ENCODE measurements at regions not wholly inside any gene's neighbourhood (a gene's known extent, or its start where the extent isn't known, plus 50 kb on each side); places are given as distances from the start of the nearest gene placed in this dataset.
"Not testable (repeated sequence)": the region's sequence is repeated elsewhere in the genome, so short reads cannot be mapped to it uniquely, and the experiment has no call there.

DNA sequence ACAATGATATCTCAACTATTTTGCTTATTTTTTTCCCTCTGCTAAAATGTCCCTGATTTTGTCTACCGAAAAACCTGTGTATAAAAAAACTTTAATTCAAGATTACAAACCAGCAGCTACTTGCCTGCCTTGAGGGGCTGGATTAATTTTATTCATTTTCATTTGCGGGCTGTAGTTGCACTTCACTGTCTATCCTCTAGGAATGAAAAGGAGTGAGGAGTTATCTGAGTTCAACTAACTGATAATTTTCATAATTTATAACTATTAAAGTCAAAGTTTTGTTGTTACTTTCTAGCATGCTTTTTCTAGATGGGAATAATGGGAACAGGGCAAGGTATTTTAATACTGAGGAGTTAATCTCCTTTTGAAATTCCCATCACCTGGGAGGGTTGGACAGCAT lies 50.3 kb upstream of the AGTPBP1 start:
- not testable (repeated sequence) for DNase-seq (ENCODE audit: low spot score)

DNA sequence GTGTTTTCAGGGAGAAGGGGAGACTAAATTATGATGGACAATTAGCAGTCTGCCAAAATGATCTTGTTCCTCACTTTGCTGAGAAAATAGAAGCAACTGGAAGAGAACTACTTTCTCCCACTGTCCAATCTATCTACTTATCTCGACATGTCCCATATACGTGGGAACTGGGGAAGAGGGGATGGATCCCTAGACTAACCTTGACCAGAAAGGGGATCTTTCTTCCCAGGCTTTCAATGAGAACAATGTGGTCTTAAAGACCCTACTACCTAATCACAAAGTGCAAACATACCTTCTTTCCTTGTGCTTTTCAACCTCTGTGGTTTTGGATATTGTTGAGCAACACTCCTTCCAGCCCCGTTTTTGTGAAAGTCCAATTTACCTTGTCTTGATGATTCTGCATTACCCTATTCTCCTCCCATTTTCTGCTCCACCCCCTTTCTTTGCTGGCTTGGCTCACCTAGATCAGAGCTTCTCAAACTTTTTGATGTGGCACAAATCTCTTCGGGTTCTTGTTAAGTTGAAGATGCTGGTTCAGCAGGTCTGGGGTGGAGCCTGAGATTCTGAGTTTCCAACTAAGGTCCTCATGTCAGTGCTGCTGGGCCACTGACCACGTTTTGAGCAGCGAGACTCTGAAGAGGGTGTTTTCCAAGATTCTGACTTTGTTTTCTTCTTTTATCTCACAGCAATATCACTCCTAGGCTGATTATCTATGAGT lies 61.4 kb upstream of the AGTPBP1 start:
- not testable (repeated sequence) for DNase-seq (ENCODE audit: low spot score)

DNA sequence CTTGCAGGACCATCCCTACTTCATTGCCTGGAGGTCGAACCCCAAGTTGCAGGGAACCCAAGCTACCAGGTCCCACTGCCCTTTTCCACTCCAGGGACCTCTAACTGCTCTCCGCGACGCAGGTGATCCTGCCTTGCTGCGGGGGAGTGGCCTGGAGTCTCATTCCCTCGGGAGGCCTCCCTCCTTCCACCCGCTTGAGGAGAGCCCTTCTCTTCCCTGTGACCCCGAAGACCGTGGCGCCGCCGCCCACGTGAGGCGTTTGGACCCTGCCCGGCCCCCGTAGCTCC lies 63.0 kb upstream of the AGTPBP1 start:
- not testable (repeated sequence) for DNase-seq (ENCODE audit: low spot score)

DNA sequence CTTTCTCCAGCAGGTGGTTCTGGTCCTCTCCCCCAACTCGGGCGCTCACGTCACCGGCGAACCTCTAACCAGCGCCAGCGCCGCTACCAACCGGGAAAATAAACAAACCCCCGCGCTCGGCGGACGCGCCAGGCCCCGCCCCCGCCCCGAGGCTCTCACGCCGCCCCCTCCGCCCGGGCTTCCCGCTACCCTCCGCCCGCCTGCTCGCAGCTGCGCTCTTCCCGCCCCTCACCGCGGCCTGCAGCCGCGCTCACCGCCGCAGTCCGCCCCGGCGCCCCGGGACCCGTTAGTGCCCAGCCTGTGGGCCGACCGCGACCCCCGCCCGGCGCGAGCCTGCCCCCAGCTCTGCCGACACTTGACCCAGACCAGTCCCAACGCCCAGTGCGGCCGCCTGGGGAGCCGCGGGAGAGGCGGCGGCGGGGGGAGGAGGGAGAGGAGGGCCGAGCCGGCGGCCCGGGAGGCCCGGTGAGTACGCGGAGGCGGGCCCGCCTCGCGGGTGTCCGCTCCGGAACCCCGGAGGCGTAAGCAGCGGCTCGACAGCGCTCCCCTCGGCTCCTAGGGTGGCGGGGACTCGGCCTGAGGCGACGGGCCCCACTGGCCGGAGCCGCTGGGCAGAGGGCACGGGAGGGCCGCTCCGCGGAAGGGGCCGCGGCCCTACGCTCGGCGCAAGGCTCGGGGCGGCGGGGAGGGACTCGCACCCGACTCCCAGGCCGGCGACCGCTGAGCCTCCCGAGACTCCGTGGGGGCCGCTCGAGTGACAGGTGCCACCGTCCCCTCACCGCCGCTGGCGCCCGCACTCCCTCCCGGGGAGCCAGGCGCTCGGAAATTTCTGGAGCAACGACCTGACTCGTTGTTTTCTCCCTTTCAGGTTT lies 63.6 kb upstream of the AGTPBP1 start:
- DNase-seq (ENCODE audit: low spot score) = peak; percentile 71

DNA sequence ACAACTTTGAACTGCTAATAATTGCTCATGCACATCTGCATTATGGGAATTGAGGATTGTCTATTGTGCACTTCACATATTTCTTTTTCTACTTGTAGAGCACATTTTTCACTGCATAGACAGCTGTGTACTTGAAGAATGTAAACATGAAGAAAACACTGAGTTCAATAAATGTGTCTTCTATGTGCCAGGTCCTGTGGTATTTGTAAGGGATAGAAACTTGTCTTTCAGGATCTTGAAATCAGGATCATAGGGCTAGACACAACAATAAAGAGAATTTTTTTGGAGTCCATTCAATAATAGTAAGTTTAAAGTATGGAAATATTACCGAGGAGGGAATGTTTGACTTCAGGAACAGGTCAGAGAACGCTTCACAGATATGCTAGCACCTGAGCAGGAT lies 66.6 kb upstream of the AGTPBP1 start:
- not testable (repeated sequence) for DNase-seq (ENCODE audit: low spot score)

DNA sequence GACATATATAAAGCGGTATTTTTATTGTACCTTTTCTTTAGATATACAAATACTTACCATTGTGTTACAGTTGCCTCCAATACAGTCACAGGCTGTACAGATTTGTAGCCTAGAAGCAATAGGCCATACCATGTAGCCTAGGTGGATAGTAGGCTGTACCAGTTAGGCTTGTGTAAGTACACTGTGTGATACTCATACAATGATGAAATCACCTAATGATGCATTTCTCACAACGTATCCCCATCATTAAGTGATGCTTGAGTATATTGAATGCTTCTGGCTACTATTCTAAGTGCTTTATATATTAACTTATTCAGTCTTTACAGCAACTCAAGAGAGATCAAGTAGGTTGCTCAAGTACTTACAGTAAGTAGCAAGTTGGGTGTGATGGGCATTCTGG lies 71.6 kb upstream of the AGTPBP1 start:
- not testable (repeated sequence) for DNase-seq (ENCODE audit: low spot score)

DNA sequence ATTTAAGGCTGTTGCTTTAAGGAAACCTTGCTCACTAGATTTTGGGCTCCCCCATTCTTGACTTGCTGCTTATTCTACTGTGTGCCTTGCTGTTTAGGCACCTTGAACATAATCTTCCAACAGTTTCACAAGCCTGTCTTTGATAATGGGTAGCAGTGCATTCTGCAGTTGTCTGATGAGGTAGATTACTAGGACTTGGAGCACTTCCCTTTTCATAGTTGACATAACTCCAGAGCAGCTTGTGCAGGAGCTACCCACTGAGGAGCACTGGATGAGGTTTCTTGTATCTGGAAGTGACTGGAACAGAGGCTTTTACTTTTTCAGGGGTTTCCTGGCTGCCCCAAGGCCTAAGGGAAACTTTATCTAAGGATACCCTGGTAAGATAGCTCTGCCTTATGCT lies 73.0 kb upstream of the AGTPBP1 start:
- DNase-seq (ENCODE audit: low spot score) = not testable (repeated sequence)

DNA sequence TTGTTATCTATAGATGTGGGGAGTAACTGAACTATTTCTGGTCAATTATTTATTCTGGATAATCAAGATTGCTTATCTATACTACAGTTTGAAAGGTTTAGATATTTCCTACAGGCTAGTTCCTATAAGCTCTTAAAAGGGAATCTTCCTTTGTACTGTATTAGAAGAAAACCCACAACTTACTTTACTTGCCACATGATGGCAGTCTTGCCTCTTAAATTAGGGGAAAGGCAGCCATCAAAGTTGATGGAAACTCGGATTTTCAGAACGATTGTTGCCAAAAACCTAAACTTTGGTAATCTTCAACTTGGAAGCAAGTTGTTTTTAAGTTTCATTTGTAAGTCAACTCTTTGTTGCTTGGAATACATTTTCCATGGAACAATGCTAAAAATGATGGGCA lies 77.2 kb upstream of the AGTPBP1 start:
- DNase-seq (ENCODE audit: low spot score) = peak; percentile 50

DNA sequence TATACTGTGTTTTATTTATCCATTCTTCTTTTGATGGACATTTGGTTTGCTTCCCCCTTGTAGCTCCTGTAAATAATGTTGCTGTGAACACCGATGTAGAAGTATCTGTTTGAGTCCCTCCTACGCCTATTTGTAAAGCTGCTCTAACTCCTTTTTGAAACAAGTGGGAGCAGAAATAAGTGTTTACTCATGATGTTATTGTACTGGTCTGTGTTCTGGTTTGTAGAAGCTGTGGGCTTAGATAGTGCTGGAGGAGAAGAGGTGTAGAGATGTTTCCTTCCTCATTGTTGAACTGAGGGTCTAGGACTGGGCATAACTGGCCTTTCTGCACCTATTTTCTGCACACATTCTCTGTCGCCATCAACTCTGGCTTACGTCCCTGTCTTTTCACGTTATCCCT lies 78.8 kb upstream of the AGTPBP1 start:
- not testable (repeated sequence) for DNase-seq (ENCODE audit: low spot score)

DNA sequence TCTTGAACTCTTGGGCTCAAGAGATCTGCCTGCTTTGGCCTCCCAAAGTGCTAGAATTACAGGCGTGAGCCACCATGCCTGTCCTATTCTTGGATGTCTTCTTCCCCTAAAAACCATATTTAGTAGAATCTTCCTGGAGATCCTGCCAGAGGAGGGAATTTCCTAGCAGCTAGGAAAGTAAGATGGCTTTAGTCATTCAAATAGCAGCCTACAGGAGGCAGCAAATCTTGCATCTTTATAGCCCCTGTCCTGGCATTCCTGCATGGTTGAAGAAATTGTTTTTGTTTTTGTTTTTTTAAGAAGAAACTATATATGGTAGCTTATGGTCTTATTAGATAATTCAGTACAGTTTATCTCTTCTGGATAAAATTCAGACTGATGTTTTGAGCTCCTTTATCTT lies 83.2 kb upstream of the AGTPBP1 start:
- not testable (repeated sequence) for DNase-seq (ENCODE audit: low spot score)

DNA sequence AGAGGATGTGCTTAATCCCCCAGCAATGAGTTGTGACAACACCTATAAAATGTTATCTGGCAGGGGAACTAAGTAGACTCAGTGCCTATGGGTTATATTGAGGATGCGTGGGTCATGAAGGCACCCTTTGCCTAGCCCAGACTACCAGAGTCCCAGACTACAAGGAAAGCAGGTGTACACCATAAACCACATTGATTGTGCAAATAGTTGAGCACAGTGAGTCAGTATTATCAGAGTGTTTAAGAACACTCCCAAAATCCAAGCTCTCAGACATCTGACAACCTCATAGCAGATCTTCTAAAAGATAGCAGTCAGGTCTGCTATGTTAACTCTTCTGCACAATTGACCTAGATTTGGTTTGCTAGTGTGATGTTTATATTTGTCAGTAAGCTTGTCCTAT lies 92.8 kb upstream of the AGTPBP1 start:
- DNase-seq (ENCODE audit: low spot score) = not testable (repeated sequence)

DNA sequence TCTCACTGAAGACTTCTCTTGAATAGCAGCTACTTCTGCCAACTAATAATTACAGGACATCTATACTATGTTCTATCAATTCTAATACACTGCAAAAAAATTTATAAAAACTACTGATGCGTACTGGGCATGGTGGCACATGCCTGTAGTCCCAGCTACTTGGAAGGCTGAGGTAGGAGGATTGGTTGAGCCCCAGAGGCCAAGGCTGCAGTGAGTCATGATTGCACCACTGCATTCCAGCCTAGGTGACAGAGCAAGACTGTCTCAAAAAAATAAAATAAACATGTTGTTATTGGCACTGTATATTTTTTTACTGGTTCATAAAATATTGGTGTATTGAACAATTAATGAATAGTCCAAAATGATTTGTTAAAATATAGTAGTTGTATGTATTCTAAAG lies 97.0 kb upstream of the NAA35 start:
- DNase-seq (ENCODE audit: low spot score) = not testable (repeated sequence)

DNA sequence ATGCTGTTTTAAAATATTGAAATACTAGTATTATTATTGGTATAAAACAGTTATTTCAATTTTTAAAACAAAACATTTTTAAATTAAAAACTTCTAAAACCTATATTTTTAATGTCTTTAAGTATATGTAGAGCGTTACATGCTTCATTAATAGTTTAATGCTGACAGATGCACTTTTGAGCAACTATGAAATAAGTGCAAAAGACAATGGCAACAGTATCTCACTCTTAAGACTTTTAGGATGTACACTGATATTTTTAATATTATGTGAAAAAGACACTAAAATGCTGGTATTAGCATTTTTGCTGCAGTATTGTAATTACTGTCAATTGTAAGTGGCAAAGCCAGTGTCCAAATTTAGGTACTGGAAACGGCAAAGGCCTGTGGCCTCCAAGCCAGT lies 93.2 kb upstream of the NAA35 start:
- not testable (repeated sequence) for DNase-seq (ENCODE audit: low spot score)

DNA sequence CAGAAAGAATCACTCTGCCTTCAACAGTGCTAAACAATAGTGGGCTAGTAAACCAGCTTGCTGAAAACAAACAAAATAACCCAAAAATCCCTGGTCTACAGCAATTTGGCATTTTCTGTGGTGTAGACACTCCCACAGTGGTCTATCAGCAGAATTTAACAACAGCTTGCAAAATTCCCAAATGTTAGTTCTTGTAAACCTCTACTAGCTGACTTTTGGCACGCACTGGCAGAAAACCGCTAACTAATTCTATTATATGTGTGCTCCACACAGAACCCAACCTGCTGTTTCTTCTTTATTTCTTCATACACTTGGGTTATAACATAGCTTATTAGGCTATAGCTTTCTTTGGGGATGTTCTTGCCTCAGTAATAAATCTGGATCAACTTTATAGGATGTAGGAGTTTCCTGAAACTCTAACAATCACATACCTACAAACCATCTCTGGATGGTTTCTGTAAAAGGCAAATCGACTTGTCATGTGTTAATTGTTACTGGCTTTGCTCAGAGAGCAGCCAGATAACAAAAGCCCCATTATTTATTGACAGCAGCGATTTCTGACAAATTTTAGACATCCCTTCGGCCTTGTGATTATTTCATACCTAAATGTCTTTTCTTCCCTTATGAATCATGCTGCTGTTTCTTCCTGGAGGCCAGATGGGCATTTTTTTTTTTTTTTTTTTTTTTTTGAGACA lies 82.7 kb upstream of the NAA35 start:
- DNase-seq (ENCODE audit: low spot score) = no peak

DNA sequence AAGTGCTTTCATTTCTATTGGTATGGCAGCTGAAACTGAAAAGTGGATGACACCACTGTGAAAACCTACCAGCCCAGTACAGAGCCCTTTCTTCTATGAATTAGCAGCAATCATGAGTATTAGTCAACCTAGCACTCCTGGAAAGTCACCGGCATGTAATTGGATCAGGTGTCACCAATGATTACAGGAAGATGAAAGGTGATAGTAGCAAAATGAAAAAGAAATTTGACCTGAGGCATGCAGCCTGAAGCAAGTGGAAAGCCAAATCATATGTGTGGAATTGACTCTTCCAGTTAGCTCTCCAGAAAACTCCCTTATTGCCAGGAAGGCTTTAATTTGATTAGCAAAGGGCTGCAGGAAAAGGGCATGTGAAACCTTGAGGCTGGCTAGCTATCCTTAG lies 81.2 kb upstream of the NAA35 start:
- DNase-seq (ENCODE audit: low spot score) = no peak

DNA sequence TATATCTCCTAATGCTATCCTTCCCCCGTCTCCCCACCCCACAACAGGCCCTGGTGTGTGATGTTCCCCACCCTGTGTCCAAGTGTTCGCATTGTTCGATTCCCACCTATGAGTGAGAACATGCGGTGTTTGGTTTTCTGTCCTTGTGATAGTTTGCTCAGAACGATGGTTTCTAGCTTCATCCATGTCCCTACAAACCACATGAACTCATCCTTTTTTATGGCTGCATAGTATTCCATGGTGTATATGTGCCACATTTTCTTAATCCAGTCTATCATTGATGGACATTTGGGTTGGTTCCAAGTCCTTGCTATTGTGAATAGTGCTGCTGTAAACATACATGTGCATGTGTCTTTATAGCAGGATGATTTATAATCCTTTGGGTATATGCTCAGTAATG lies 79.1 kb upstream of the NAA35 start:
- not testable (repeated sequence) for DNase-seq (ENCODE audit: low spot score)

DNA sequence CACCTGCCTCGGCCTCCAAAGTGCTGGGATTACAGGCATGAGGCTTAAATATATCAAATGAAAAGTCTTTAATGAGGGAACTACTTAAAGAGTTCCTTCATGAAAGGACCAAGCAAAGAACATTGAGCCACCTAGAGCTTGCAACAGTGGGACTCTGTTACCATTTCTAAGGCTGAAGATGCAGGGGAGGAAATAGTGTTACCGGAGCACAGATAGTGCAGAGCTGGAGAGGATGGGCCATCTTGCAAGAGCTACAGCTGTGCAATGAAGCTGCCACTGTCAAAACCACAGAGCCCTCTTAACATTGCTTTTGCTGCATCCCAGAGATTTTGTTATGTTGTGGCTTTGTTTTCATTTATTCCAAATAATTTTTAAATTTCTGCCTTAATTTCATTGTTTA lies 77.1 kb upstream of the NAA35 start:
- DNase-seq (ENCODE audit: low spot score) = no peak

DNA sequence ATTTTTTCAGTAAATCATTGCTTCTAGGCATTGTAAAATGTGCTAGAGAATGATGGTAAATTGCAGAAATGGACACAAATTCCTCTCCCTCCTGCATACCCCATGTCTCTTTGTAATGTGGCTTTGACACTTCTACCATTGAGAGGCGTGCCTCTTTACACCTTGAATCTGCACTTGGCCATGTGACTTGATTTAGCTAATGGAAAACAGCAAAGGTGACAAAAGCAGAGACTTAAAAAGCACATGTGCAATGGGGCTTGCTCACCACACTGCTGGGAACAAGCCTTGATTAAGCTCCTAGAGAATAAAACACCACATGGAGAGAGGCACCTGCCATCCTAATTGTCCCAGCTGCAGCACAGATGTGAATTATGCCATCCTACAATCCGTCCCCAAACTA lies 69.9 kb upstream of the NAA35 start:
- no peak for DNase-seq (ENCODE audit: low spot score)

DNA sequence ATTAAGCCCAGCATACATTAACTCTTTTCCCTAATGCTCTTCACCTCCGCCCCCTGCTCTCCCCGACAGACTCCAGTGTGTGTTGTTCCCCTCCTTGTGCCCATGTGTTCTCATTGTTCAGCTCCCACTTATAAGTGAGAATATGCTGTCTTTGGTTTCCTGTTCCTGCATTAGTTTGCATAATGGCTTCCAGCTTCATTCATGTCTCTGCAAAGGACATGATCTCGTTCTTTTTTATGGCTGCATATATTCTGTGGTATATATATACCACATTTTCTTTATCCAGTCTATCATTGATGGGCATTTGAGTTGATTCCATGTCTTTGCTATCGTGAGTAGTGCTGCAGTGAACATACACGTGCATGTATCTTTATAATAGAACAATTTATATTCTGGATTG lies 69.3 kb upstream of the NAA35 start:
- DNase-seq (ENCODE audit: low spot score) = not testable (repeated sequence)

DNA sequence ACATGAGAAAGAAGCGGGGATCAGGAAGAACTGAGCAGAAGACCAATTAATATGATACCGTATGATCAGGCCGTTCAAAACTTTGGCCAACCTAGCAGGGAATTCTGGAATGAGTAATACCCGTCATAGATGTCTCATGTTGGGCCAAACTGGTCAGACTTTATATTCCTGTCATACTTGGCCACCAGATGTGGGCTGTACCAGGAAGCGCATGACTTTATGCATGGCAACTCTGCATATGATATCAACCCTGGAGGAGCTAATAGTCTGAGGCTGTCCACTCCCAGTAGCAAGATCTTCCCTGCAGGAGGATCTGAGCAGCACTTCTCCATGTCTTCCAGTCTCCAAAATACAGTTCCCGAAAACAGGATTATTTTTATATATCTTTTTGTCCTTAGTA lies 68.5 kb upstream of the NAA35 start:
- DNase-seq (ENCODE audit: low spot score) = no peak

DNA sequence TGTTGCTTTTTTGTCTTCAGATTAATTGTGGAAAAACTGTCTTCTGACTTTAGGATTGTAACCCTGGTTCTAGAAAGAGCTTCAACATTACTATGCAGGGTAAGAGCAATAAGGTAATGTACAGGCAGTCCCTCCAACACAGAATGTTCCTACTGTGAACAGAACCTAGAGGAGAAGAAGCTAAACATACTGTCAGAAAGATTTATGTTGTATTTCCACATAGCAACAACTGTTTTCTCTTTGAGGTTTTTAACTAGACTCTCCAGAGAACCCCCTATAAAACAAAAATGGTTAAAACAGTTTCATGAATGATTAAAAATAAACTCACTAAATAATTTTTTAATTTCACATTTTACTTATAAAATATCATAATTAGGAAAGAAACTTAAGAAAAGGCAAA lies 64.3 kb upstream of the NAA35 start:
- no peak for DNase-seq (ENCODE audit: low spot score)

DNA sequence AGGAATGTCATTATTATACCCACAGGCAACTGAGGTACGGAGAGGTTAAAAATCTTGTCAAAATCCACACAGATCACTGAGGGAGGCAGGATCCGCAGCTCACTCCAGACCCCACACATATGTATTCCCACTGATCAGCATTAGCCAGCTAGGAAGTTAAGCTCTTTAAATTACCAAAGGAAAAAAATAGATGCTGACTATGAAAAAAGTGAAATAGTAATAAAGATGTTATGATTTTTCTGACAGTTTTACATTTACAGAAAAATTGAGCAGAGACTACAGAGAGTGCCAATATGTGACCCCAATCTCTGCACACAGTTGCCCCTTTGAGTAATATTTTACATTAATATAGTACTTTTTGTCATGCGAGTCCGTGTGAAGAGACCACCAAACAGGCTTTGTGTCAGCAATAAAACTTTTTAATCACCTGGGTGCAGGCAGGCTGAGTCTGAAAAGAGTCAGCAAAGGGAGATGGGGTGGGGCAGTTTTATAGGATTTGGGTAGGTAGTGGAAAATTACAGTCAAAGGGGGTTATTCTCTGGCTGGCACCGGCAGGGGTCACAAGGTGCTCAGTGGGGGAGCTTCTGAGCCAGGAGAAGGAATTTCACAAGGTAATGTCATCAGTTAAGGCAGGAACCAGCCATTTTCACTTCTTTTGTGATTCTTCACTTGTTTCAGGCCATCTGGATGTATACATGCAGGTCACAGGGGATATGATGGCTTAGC lies 61.9 kb upstream of the NAA35 start:
- DNase-seq (ENCODE audit: low spot score) = not testable (repeated sequence)
